Iris pigment epithelial cell (primary cell): ENCODE measurements at regions not wholly inside any gene's neighbourhood (a gene's known extent, or its start where the extent isn't known, plus 50 kb on each side); places are given as distances from the start of the nearest gene placed in this dataset.

ENCODE experiments used
- DNase-seq: peaks from one replicate; pipeline ENCODE4 v3.0.0-alpha.2; 2011; ENCODE audit warnings: low read depth

DNA sequence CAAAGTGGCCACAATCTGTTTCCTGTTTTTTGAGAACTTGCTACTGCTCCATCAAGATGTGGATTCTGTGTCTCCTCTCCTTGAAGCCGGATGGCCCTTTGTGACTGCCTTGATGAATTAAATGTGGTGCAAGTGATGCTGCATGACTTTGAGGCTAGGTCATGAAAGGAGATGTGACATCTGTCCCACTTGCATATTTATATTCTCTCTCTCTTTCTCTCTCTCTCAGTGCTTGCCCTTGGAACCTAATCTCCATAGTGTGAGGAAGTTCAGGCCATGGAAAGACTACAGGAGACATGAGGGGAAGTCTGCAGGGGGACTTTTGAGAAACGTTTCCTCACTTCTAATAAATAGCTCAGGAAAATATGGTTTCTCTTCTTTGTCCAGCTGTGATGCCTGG lies 50.0 kb upstream of the ADPGK start:
- DNase-seq, result no peak
